HCT116 (cell line): ENCODE measurements at regions not wholly inside any gene's neighbourhood (a gene's known extent, or its start where the extent isn't known, plus 50 kb on each side); places are given as distances from the start of the nearest gene placed in this dataset.

ENCODE experiments used
- ATAC-seq: fragments of 200-7000 bp; cut with Tn5 transposase; 2 replicates; pipeline ENCODE4 v1.9.1; 2020; ENCODE audit warnings: mild to moderate bottlenecking, moderate library complexity
- BruUV-seq: library from RNA; stranded (reverse); fragments of 400-500 nt; replicated peaks from 2 replicates; lab custom pipeline; 2021; lab: Mats Ljungman, UMichigan
- CTCF ChIA-PET: fragments of 300-600 bp; sonication (Branson Sonifier 250); formaldehyde crosslinking; loops from one replicate; lab custom pipeline; 2021; ENCODE audit warnings: antibody characterized with exemption; lab: Charles Lee
- POLR2A ChIA-PET: fragments of 300-600, 350-600 bp; sonication (Branson Sonifier 250); formaldehyde crosslinking; loops from one replicate; lab custom pipeline; 2021; ENCODE audit warnings: antibody characterized with exemption; lab: Charles Lee
- RAD21 ChIA-PET, 2 experiments: fragments of 300-600 bp; sonication (Branson Sonifier 250); formaldehyde crosslinking; loops; one replicate each; lab custom pipeline; 2023; ENCODE audit warnings: low total read pairs in 2 of 2; ENCODE audit not compliant: uncharacterized antibody in 2 of 2, unreplicated experiment in 2 of 2, low non-redundant PET in 1 of 2; lab: Charles Lee
- DNase-seq: peaks from one replicate; pipeline ENCODE4 v3.0.0-alpha.2; 2010; ENCODE audit warnings: low read depth, low spot score
- H2AFZ ChIP-seq: fragments of 200-600 bp; shearing (Covaris generic), sonication (generic); 2 replicates; pipeline ENCODE4 v1.6.1; 2017; ENCODE audit warnings: low read depth, mixed run types, mixed read lengths, antibody characterized with exemption, low read length; ENCODE audit not compliant: poor library complexity, severe bottlenecking
- H3K27ac ChIP-seq: 2 replicates; pipeline ENCODE4 v1.5.1; 2012; ENCODE audit warnings: low read depth, low read length
- H3K27me3 ChIP-seq: fragments of 200-600 bp; sonication (generic); 2 replicates; pipeline ENCODE4 v1.6.1; 2016; ENCODE audit warnings: mixed run types, low read length, mixed read lengths; ENCODE audit not compliant: insufficient read depth
- H3K36me3 ChIP-seq, 2 experiments: fragments of 200-500 bp in 1 of 2; fragments of 200-600 bp in 1 of 2; sonication (Bioruptor generic) in 1 of 2; sonication (generic) in 1 of 2; 2 replicates each; pipeline versions ENCODE4 v1.5.1 to v1.6.1; 2014 to 2016; ENCODE audit warnings: low read length in 2 of 2, inconsistent platforms in 1 of 2, mixed read lengths in 1 of 2, mixed run types in 1 of 2; ENCODE audit not compliant: insufficient read depth in 2 of 2, control insufficient read depth in 1 of 2
- H3K4me1 ChIP-seq, 2 experiments: fragments of 200-600 bp in 1 of 2; sonication (generic) in 1 of 2; 2 replicates each; pipeline versions ENCODE4 v1.5.1 to v1.6.1; 2012 to 2017; ENCODE audit warnings: low read length in 2 of 2, inconsistent platforms in 1 of 2, mild to moderate bottlenecking in 1 of 2, mixed read lengths in 1 of 2, mixed run types in 1 of 2, moderate library complexity in 1 of 2; ENCODE audit not compliant: insufficient read depth in 2 of 2, control insufficient read depth in 1 of 2
- H3K4me2 ChIP-seq: fragments of 200-600 bp; sonication (generic); 2 replicates; pipeline ENCODE4 v1.6.1; 2017; ENCODE audit warnings: mixed run types, low read length, mixed read lengths
- H3K4me3 ChIP-seq, 2 experiments: fragments of 200-600 bp in 1 of 2; sonication (generic) in 1 of 2; replicated peaks in 1 of 2; 2 replicates each; pipeline ENCODE4 v1.5.1; 2011 to 2016; ENCODE audit warnings: low read length in 2 of 2, control low read depth in 1 of 2, low read depth in 1 of 2, mild to moderate bottlenecking in 1 of 2, mixed read lengths in 1 of 2, mixed run types in 1 of 2
- H3K79me2 ChIP-seq: fragments of 200-600 bp; sonication (generic); 2 replicates; pipeline ENCODE4 v1.6.1; 2017; ENCODE audit warnings: mild to moderate bottlenecking, mixed run types, low read length, moderate library complexity, mixed read lengths; ENCODE audit not compliant: insufficient read depth
- H3K9ac ChIP-seq: fragments of 200-600 bp; sonication (generic); 2 replicates; pipeline ENCODE4 v1.6.1; 2016; ENCODE audit warnings: low read length, mixed read lengths
- H3K9me2 ChIP-seq: fragments of 200-600 bp; sonication (generic), shearing (Covaris generic); 2 replicates; pipeline ENCODE4 v1.6.1; 2017; ENCODE audit warnings: mixed run types, mild to moderate bottlenecking, moderate library complexity; ENCODE audit not compliant: insufficient read depth
- H3K9me3 ChIP-seq, 2 experiments: fragments of 200-500 bp in 1 of 2; fragments of 200-600 bp in 1 of 2; sonication (Bioruptor generic) in 1 of 2; sonication (generic) in 1 of 2; 2 replicates each; pipeline ENCODE4 v1.6.1; 2014 to 2017; ENCODE audit warnings: low read length in 2 of 2, mixed read lengths in 2 of 2, inconsistent platforms in 1 of 2, low read depth in 1 of 2, mild to moderate bottlenecking in 1 of 2, mixed run types in 1 of 2, moderate library complexity in 1 of 2; ENCODE audit not compliant: control insufficient read depth in 1 of 2, insufficient read depth in 1 of 2
- H4K20me1 ChIP-seq: fragments of 200-600 bp; sonication (generic), shearing (Covaris generic); 2 replicates; pipeline ENCODE4 v1.6.1; 2017; ENCODE audit warnings: mixed run types, mild to moderate bottlenecking, moderate library complexity; ENCODE audit not compliant: insufficient read depth
- ATF3 ChIP-seq: IDR thresholded peaks from 2 replicates; pipeline ENCODE4 v1.6.1; 2012
- CBX3 ChIP-seq: IDR thresholded peaks from 2 replicates; pipeline ENCODE4 v1.6.1; 2012; ENCODE audit warnings: low read depth
- ELF1 ChIP-seq: IDR thresholded peaks from 2 replicates; pipeline ENCODE4 v1.6.1; 2012; ENCODE audit warnings: low read depth, borderline replicate concordance
- EZH2 ChIP-seq: fragments of 200-600 bp; sonication (generic); IDR thresholded peaks from 2 replicates; pipeline ENCODE4 v1.6.1; 2017; ENCODE audit warnings: antibody characterized with exemption, mixed run types
- EZH2phosphoT487 ChIP-seq: fragments of 200-600 bp; IDR thresholded peaks from 2 replicates; pipeline ENCODE4 v1.6.1; 2018; ENCODE audit warnings: antibody characterized with exemption, borderline replicate concordance
- FOSL1 ChIP-seq: IDR thresholded peaks from 2 replicates; pipeline ENCODE4 v1.6.1; 2012; ENCODE audit warnings: low read depth
- JUND ChIP-seq: IDR thresholded peaks from 2 replicates; pipeline ENCODE4 v1.6.1; 2012
- MAX ChIP-seq: IDR thresholded peaks from 2 replicates; pipeline ENCODE4 v1.6.1; 2012
- POLR2A ChIP-seq: IDR thresholded peaks from 2 replicates; pipeline ENCODE4 v1.7.0; 2011; ENCODE audit warnings: borderline replicate concordance; ENCODE audit not compliant: insufficient read depth, insufficient read length; ENCODE audit errors: extremely low read depth
- RAD21 ChIP-seq: IDR thresholded peaks from 2 replicates; pipeline ENCODE4 v1.6.1; 2012; ENCODE audit warnings: low read depth, mild to moderate bottlenecking
- SIN3A ChIP-seq: IDR thresholded peaks from 2 replicates; pipeline ENCODE4 v1.6.1; 2012; ENCODE audit warnings: low read depth
- SP1 ChIP-seq: IDR thresholded peaks from 2 replicates; pipeline ENCODE4 v1.6.1; 2012; ENCODE audit warnings: low read depth
- SRF ChIP-seq: IDR thresholded peaks from 2 replicates; pipeline ENCODE4 v1.6.1; 2012; ENCODE audit warnings: low read depth
- TCF7L2 ChIP-seq: IDR thresholded peaks from 2 replicates; pipeline ENCODE4 v1.7.0; 2011; ENCODE audit warnings: borderline replicate concordance, inconsistent platforms; ENCODE audit not compliant: insufficient read depth, insufficient read length; ENCODE audit errors: extremely low read depth
- ZBTB33 ChIP-seq: IDR thresholded peaks from 2 replicates; pipeline ENCODE4 v1.6.1; 2011; ENCODE audit warnings: mild to moderate bottlenecking, low read length, moderate library complexity; ENCODE audit not compliant: insufficient replicate concordance; ENCODE audit errors: extremely low read depth
- ZNF274 ChIP-seq: fragments of 200-500 bp; sonication (Bioruptor generic); IDR thresholded peaks from 2 replicates; pipeline ENCODE4 v1.6.1; 2014; ENCODE audit warnings: mild to moderate bottlenecking, low read depth, low read length, inconsistent platforms
- intact Hi-C: fragments of 100-400 bp; cut with micrococcal nuclease; formaldehyde crosslinking; loops from 2 replicates; pipeline ENCODE4 v1.10.0; 2022

- TF ChIP-seq EZH2phosphoT487, result no peak
- TF ChIP-seq ZBTB33, result no peak
- TF ChIP-seq TCF7L2, result no peak
- TF ChIP-seq RAD21, result no peak
- no peak for TF ChIP-seq SRF
- no peak for TF ChIP-seq JUND
Measured at GRCh38 chr10:56905051-56905450, 544.0 kb upstream of the ZWINT start (continued).

- no peaks in the 10 kb centered on the region for H3K27me3 ChIP-seq
- H3K36me3 ChIP-seq, result no peaks in the 10 kb centered on the region
- no peak overlapping the region for H2AFZ ChIP-seq
- H4K20me1 ChIP-seq, result no peaks in the 10 kb centered on the region
- H3K27ac ChIP-seq, result no peak overlapping the region
- ChIA-PET POLR2A (no interaction called here), CTCF (no interaction called here), RAD21 (no interaction called here)
- intact Hi-C loops, result no loop called here
- no TSS peak for BruUV-seq
- peaks cover 3 to 11% of the 10 kb centered on the region in 2 experiments; a peak in 3 of 4 replicates for H3K9me3 ChIP-seq
- H3K4me3 ChIP-seq, result no peak overlapping the region
- DNase-seq (no peak), ATAC-seq (no peak)
- no peak overlapping the region for H3K9ac ChIP-seq
- H3K9me2 ChIP-seq, result no peaks in the 10 kb centered on the region
- no peaks in the 10 kb centered on the region for H3K4me1 ChIP-seq
- H3K79me2 ChIP-seq, result no peaks in the 10 kb centered on the region
- TF ChIP-seq ZNF274 (no peak), SRF (no peak), POLR2A (no peak), ATF3 (no peak), FOSL1 (no peak), SP1 (no peak), EZH2 (no peak), CBX3 (no peak), SIN3A (no peak), ELF1 (no peak), MAX (no peak)
- no peak overlapping the region for H3K4me2 ChIP-seq
Measured at GRCh38 chr10:56902554-56902953, 541.5 kb upstream of the ZWINT start.
